Panc1 (cell line): ENCODE measurements at regions not wholly inside any gene's neighbourhood (a gene's known extent, or its start where the extent isn't known, plus 50 kb on each side); places are given as distances from the start of the nearest gene placed in this dataset.

Source experiments
- ATAC-seq: fragments of 200-7000 bp; cut with Tn5 transposase; 2 replicates; pipeline ENCODE4 v1.9.1; 2020; ENCODE audit warnings: mild to moderate bottlenecking, moderate library complexity
- BruUV-seq: library from RNA; stranded (reverse); fragments of 400-500 nt; replicated peaks from 2 replicates; lab custom pipeline; 2021; lab: Mats Ljungman, UMichigan
- CTCF ChIA-PET: fragments of 300-600 bp; sonication (Branson Sonifier 250); formaldehyde crosslinking; loops from one replicate; lab custom pipeline; 2022; ENCODE audit warnings: antibody characterized with exemption; lab: Charles Lee
- POLR2A ChIA-PET: fragments of 300-600 bp; sonication (Branson Sonifier 250); formaldehyde crosslinking; loops from one replicate; lab custom pipeline; 2022; ENCODE audit warnings: antibody characterized with exemption; lab: Charles Lee
- DNase-seq: peaks from one replicate; pipeline ENCODE4 v3.0.0-alpha.2; 2010; ENCODE audit warnings: low read depth, low spot score
- H3K27ac ChIP-seq: 2 replicates; pipeline ENCODE4 v1.5.1; 2011; ENCODE audit warnings: mild to moderate bottlenecking, low read length, inconsistent platforms
- H3K27me3 ChIP-seq: fragments of 200-500 bp; sonication (Bioruptor generic); 2 replicates; pipeline ENCODE4 v1.6.0; 2014; ENCODE audit warnings: low read length, inconsistent platforms; ENCODE audit not compliant: control insufficient read depth, insufficient read depth
- H3K36me3 ChIP-seq: fragments of 200-500 bp; sonication (Bioruptor generic); 2 replicates; pipeline ENCODE4 v1.5.1; 2014; ENCODE audit warnings: inconsistent platforms, mild to moderate bottlenecking, low read length, moderate library complexity; ENCODE audit not compliant: control insufficient read depth, insufficient read depth
- H3K4me1 ChIP-seq: 2 replicates; pipeline ENCODE4 v1.5.1; 2011; ENCODE audit warnings: inconsistent platforms, mild to moderate bottlenecking, low read length, moderate library complexity; ENCODE audit not compliant: control insufficient read depth, insufficient read depth
- H3K4me3 ChIP-seq, 2 experiments: 2 replicates each; pipeline ENCODE4 v1.5.1; 2011 to 2012; ENCODE audit warnings: low read depth in 2 of 2, low read length in 2 of 2, mild to moderate bottlenecking in 2 of 2, inconsistent platforms in 1 of 2, moderate library complexity in 1 of 2
- H3K9me3 ChIP-seq: fragments of 200-500 bp; sonication (Bioruptor generic); 2 replicates; pipeline ENCODE4 v1.5.1; 2014; ENCODE audit warnings: low read depth, mild to moderate bottlenecking, inconsistent platforms, low read length, moderate library complexity; ENCODE audit not compliant: control insufficient read depth, insufficient read depth
- CTCF ChIP-seq: fragments of 450-650 bp; IDR thresholded peaks from 2 replicates; pipeline ENCODE4 v1.5.1; 2017; ENCODE audit warnings: mild to moderate bottlenecking
- POLR2AphosphoS5 ChIP-seq: IDR thresholded peaks from 2 replicates; pipeline ENCODE4 v1.6.1; 2012; ENCODE audit warnings: mild to moderate bottlenecking, low read depth, low read length, moderate library complexity
- REST ChIP-seq, 2 experiments: IDR thresholded peaks; 2 replicates each; pipeline ENCODE4 v1.6.1; 2011 to 2012; ENCODE audit warnings: low read depth in 2 of 2, control low read depth in 1 of 2, low read length in 1 of 2, mild to moderate bottlenecking in 1 of 2, moderate library complexity in 1 of 2; ENCODE audit not compliant: insufficient read depth in 1 of 2
- SIN3A ChIP-seq: IDR thresholded peaks from 2 replicates; pipeline ENCODE4 v1.6.1; 2012; ENCODE audit warnings: low read depth, mild to moderate bottlenecking, low read length, moderate library complexity, borderline replicate concordance; ENCODE audit not compliant: insufficient read depth
- TCF7L2 ChIP-seq: IDR thresholded peaks from 2 replicates; pipeline ENCODE4 v1.6.1; 2011; ENCODE audit warnings: mild to moderate bottlenecking, low read depth, low read length, inconsistent platforms
- in situ Hi-C: cut with HindIII; loops from 2 replicates; pipeline ENCODE4 v1.10.0; 2016; ENCODE audit warnings: low sequenced_read_pairs, low pct_unique_long_range_greater_than_20kb
- intact Hi-C: fragments of 100-400 bp; cut with micrococcal nuclease; formaldehyde crosslinking; loops from one replicate; pipeline ENCODE4 v1.10.0; 2022; ENCODE audit not compliant: unreplicated experiment

DNA sequence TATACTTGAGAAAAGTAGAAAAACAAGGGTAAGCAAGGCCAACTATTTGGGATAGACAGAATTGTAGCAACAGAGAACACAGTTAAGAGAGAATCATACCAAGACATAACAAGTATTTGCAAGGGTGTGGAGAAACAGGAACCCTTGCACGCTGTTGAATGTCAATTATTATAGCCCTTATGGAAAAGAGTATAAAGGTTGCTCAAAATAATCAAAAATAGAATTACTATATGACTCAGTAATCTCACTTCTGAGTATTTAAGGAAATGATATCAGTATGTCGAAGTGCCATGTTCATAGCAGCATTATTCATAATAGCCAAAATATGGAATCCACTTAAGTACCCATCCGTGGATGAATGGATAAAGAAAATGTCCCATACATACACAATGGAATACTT lies 193.3 kb downstream of the PHLDA1 start:
- Histone ChIP-seq H3K27me3 (no peaks in the 10 kb centered on the region), H3K27ac (peak overlapping the region; percentile 74), H3K4me3 (no peak overlapping the region), H3K9me3 (peaks cover 18% of the 10 kb centered on the region; the same call in 1 of the 2 replicates), H3K4me1 (no peaks in the 10 kb centered on the region; the same call in 1 of the 2 replicates), H3K36me3 (no peaks in the 10 kb centered on the region)
- ATAC-seq (no peak), DNase-seq (no peak)
- BruUV-seq, result no TSS peak
- in situ Hi-C loops, result no loop called here
- TF ChIP-seq SIN3A (no peak), TCF7L2 (no peak), POLR2AphosphoS5 (no peak), REST (IDR thresholded peaks at IDR 0.05; ENCODE audit: insufficient read depth in 1 of 2, low read depth in 2 of 2, low read length in 1 of 2) (no peak), CTCF (no peak)
- CTCF ChIA-PET, result no interaction called here
- POLR2A ChIA-PET, result interaction anchor here (0.6 kb wide), 1 partner anchor 11 kb away, joined by 3 read pairs; no protein-coding TSS in a partner anchor
- intact Hi-C loops, result no loop called here

DNA sequence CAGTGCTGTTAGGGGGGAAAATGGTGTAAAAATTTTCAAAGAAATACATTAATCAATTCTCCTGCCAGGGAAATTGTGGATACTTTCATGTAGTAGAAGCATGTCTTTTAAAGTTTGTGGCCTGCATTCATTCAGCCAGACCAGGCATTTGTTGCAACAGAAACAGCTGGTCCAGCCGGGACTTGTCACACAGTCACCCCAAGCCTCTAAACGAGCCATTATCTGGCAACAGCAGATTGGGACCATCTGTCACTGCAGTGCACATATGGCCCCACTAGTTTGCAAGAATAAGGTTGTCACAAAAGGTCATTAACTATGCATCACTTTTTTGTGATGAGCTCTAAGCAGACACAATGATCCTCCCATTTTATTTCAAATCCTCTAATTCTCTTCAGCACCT lies 193.9 kb downstream of the PHLDA1 start:
- no peaks in the 10 kb centered on the region for H3K36me3 ChIP-seq
- intact Hi-C loops (no loop called here), in situ Hi-C loops (no loop called here)
- no peak overlapping the region for H3K4me3 ChIP-seq
- TF ChIP-seq POLR2AphosphoS5 (no peak), TCF7L2 (no peak), REST (IDR thresholded peaks at IDR 0.05; ENCODE audit: insufficient read depth in 1 of 2, low read depth in 2 of 2, low read length in 1 of 2) (no peak), CTCF (no peak), SIN3A (no peak)
- H3K27ac ChIP-seq, result peak overlapping the region; percentile 74
- ATAC-seq (no peak), DNase-seq (no peak)
- peaks cover 18% of the 10 kb centered on the region; the same call in 1 of the 2 replicates for H3K9me3 ChIP-seq
- ChIA-PET POLR2A (no interaction called here), CTCF (no interaction called here)
- no TSS peak for BruUV-seq
- no peaks in the 10 kb centered on the region; the same call in 1 of the 2 replicates for H3K4me1 ChIP-seq
- H3K27me3 ChIP-seq, result no peaks in the 10 kb centered on the region
